ENCODE measurements at regions not wholly inside any gene's neighbourhood (a gene's known extent, or its start where the extent isn't known, plus 50 kb on each side); places are given as distances from the start of the nearest gene placed in this dataset.
A peak's percentile ranks its signal among the peaks of the same experiment; 100 is the strongest.

DNA sequence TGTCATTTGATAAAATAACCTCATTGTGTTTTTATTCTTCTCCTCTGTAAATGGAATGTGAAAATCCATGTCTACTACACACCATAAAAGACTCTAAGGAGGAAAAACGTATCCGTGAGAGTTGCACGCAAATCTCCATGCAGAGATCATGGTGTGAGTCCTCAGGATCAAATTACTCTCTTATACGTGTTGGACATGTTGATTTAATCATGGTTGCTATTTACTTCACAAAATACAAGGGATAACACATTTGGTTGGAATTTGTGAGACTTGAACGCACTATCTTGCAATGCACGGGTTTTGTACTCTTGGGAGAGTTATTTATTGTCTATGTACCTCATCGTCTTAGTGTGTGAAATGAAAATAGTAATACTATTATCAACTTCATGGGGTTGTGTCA, 128.0 kb upstream of the RASSF8 start:
- peak; percentile 97 for DNase-seq (ENCODE audit: low read depth)

DNA sequence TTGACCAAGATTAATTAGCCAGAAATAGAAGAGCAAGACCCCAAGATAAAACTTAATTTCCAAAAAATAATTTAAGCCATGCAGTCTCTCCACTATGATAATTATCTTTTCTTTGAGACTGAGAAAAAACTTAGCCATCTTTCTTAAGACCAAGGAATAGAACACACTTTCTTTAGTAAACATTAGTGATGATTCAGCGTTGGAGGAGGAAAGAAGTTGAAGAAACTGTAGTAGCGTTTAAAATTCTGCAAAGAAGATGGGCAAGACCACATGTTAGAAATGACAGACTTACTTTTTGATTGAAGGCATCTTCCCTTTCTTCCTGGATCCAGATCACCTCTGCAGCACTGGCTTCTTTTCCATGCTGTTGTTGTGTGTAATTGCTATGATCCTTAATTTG, 124.8 kb upstream of the RASSF8 start:
- TF ChIP-seq, protein P1, sequence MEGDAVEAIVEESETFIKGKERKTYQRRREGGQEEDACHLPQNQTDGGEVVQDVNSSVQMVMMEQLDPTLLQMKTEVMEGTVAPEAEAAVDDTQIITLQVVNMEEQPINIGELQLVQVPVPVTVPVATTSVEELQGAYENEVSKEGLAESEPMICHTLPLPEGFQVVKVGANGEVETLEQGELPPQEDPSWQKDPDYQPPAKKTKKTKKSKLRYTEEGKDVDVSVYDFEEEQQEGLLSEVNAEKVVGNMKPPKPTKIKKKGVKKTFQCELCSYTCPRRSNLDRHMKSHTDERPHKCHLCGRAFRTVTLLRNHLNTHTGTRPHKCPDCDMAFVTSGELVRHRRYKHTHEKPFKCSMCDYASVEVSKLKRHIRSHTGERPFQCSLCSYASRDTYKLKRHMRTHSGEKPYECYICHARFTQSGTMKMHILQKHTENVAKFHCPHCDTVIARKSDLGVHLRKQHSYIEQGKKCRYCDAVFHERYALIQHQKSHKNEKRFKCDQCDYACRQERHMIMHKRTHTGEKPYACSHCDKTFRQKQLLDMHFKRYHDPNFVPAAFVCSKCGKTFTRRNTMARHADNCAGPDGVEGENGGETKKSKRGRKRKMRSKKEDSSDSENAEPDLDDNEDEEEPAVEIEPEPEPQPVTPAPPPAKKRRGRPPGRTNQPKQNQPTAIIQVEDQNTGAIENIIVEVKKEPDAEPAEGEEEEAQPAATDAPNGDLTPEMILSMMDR (conservative IDR thresholded peaks at IDR 0.05; ENCODE audit: low read length) = no peak
- DNase-seq (ENCODE audit: low read depth) = no peak
- no peak overlapping the region for H3K4me3 ChIP-seq (ENCODE audit: low read length)

More for the DNA sequence above, 128.0 kb upstream of the RASSF8 start:
- no peak overlapping the region for H3K4me3 ChIP-seq (ENCODE audit: low read length)
- TF ChIP-seq, protein P1 (conservative IDR thresholded peaks at IDR 0.05; ENCODE audit: low read length) = no peak

DNA sequence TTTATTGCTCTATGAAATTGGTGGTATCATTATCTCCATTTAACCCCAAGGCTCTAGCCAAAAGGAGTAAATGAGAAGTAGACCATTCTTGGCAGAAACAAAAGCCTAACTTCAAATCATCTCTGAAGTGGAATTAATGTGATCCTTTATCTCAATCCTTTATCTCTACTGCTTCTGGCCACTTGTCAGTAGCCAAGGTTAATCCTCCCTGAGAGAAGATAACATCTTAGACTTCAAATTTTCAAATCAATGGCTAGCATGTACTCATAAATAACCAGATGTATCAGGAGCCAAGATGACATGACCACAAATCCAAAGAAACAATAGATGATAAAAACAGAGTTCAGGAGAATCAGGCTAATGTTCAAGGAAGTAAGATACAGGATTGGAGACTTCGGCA, 123.1 kb upstream of the RASSF8 start:
- no peak for DNase-seq (ENCODE audit: low read depth)
- TF ChIP-seq, protein P1 (conservative IDR thresholded peaks at IDR 0.05; ENCODE audit: low read length) = no peak
- no peak overlapping the region for H3K4me3 ChIP-seq (ENCODE audit: low read length)

DNA sequence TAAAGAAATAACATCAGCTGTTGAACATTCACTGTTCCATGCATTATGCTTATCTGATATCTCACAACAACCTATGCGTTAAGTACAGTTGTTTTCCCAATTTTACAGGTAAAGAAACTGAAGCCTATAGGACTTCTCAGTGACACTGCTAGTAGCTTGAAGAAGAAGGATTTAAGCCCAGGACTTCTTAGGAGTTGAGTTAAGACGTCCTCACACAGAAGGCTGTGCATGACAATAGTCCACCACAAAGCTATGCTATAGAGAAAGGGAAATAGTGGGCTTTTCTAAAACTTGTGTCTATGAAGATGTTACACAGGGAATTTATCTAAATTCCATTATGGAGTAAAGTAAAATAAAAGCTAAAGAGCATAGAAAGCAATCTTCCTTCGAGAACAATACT, 120.5 kb upstream of the RASSF8 start:
- DNase-seq (ENCODE audit: low read depth) = no peak
- TF ChIP-seq, protein P1 (conservative IDR thresholded peaks at IDR 0.05; ENCODE audit: low read length) = no peak
- no peak overlapping the region for H3K4me3 ChIP-seq (ENCODE audit: low read length)

DNA sequence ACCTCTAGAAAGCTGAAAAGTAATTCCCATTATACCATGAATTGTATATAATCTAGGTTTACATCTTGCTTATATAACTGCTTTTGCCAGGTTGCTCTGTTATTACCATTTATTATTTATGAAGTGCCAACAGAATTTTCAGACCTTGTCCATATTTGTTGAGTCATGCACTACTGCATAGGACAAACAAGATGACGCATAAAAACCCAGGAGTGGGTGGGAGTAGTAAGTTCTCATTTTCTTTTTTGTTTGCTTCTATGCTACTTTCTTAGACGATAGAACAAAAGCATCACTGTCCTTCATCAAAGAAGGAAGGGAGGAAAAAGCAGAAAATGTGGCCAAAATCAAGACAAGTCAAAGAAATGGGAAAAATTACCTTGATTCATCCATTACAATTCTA, 119.0 kb upstream of the RASSF8 start:
- no peak overlapping the region for H3K4me3 ChIP-seq (ENCODE audit: low read length)
- DNase-seq (ENCODE audit: low read depth) = no peak
- TF ChIP-seq, protein P1 (conservative IDR thresholded peaks at IDR 0.05; ENCODE audit: low read length) = no peak

DNA sequence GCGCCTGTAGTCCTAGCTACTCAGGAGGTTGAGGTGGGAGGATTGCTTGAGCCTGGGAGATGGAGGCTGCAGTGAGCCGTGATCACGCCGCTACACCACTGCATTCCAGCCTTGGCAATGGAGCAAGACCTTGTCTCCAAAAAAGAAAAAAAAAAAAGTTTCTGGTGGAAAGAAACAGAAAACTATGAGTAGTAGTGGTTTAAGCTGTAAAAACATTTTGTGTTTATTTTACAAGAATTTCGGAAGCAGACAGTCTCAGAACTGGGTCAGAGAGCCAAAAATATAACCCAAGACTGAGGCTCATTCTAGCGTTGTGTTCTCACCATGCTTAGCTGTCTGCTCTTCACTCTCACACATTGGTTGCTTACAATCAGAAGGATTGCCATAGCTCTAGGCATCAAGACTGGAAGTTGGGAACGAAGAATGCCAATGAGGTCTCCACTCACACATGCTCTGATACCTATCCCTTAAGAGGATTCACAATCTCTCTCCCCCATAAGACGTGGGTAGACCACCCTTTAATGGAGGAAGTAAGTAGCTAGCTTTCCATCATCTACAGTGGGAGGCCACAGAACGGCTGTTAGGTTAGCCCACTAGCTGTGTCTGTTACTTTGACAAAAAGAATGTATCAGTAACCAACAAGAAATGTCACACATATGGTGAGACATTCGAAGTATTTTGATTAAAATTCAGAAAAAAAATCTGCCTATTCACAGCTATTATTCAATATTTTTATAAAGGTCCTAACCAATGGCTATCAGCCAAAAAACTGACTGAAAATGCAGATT, 117.6 kb upstream of the RASSF8 start:
- TF ChIP-seq, protein P1 (conservative IDR thresholded peaks at IDR 0.05; ENCODE audit: low read length) = no peak
- no peak for DNase-seq (ENCODE audit: low read depth)
- no peak overlapping the region for H3K4me3 ChIP-seq (ENCODE audit: low read length)

DNA sequence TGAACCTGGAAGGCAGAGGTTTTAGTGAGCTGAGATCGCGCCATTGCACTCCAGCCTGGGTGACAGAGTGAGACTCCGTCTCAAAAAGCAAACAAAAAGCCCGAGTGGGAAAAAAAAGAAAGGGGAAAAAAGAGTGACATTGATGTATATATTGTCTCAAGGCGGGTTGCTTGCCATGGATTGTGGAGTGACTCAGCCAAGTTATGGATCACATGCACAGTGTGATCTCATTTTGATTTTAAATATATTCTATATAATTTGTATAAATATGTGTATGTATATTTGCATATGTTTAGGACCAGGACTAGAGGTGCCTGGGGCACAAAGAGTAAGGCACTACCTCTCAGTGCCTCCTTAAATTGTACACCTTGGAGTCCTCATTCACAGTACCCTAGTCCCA, 116.2 kb upstream of the RASSF8 start:
- no peak for DNase-seq (ENCODE audit: low read depth)
- no peak overlapping the region for H3K4me3 ChIP-seq (ENCODE audit: low read length)
- TF ChIP-seq, protein P1 (conservative IDR thresholded peaks at IDR 0.05; ENCODE audit: low read length) = no peak

Data from AG10803 (cell line).